GM18511 (cell line): ENCODE measurements at regions not wholly inside any gene's neighbourhood (a gene's known extent, or its start where the extent isn't known, plus 50 kb on each side); places are given as distances from the start of the nearest gene placed in this dataset.

ENCODE experiments used
- ATAC-seq: cut with Tn5 transposase; IDR thresholded peaks from one replicate; pipeline ENCODE4 v1.9.1; 2021; ENCODE audit warnings: mild to moderate bottlenecking, moderate library complexity; ENCODE audit not compliant: unreplicated experiment

DNA sequence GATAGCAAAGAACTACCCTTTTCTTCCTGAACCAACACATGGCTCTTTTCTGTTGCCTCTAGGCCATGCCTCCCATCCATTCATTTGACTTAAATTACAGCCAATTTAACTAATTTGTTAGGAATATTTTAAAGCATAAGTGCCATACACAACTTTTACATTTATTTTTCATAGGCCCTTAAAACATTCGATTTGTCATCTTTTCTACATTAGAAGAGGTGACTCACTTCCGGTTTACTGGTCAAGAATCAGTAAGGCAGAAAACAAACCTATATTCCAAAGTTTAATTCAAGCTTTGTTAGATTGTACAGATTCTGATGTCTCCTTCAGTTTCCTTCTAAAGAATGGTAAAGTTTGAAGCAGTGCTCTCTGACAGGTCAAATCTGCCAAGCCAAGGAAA lies 344.3 kb downstream of the SAMD5 start:
- no peak for ATAC-seq

GRCh38 chr6:147853574-147853973 lies 345.1 kb downstream of the SAMD5 start:
- ATAC-seq: no peak

DNA sequence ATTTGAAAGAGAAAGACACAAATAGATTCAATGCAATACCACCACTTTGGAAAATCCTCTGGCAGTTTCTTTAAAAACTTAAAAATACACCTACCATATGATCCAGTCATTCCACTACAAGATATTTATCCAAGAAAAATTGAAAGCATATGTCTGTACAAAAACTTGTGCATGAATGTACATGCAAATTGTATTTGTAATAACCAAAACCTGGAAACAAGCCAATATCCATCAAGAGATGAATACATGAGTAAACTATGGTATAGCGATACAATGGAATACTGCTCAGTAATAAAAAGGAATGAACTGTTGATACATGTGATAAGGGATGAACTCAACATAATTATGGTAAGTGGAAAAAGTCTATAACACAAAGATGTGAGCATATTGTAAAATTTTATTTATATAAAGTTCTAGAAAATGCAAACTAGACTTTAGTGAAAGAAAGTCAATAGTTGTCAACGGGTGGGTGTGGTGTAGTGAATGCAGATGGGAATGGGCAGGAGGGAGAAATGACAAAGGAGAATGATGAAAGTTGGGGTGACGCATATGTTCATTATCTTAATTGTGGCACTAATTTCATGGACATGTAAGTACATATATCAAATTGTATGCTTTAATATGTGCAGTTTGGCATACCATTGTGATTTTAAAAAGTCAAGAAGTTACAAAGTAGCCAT lies 347.5 kb downstream of the SAMD5 start:
- no peak for ATAC-seq

GRCh38 chr6:147856687-147857086 lies 348.2 kb downstream of the SAMD5 start:
- ATAC-seq: no peak

DNA sequence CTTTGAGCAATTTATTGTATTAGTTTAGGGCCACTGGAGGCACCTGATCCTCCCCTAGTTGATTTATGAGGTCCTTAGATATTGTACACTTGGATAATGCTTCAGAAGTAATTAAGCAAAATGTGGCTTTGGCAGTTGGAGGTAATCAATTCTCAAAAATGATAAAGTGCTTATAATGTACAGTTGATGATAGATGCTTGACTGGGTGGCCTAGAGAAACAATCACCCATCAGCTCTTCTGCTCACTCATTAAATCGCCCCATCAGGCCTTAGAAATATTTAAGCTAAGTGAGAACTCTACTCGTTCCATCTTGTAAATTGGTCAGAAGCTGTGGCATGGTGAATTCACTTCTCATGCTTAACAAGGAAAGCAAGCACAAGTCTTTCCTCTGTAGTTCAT lies 349.9 kb downstream of the SAMD5 start:
- no peak for ATAC-seq

DNA sequence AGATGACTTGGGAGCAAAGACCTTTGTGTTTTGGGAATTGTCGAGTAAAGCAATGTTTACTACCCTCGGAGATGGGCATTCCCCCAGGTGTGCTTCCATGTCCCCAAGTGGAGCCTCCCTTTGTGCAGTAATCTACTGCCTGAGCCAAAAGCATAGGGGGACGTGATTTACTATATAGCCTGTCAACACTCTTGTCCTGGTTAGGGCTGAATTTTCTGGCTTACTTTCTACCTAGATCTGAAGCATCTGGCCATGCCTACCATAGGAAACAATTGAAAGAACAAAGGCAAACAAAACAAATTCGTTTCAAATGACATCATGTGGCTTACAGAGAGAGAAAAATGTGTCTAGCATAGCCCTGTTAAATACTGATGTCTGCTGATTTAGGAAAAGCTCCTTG lies 350.6 kb downstream of the SAMD5 start:
- no peak for ATAC-seq

- ATAC-seq: no peak
Measured at GRCh38 chr6:147861696-147862095, 353.2 kb downstream of the SAMD5 start.

DNA sequence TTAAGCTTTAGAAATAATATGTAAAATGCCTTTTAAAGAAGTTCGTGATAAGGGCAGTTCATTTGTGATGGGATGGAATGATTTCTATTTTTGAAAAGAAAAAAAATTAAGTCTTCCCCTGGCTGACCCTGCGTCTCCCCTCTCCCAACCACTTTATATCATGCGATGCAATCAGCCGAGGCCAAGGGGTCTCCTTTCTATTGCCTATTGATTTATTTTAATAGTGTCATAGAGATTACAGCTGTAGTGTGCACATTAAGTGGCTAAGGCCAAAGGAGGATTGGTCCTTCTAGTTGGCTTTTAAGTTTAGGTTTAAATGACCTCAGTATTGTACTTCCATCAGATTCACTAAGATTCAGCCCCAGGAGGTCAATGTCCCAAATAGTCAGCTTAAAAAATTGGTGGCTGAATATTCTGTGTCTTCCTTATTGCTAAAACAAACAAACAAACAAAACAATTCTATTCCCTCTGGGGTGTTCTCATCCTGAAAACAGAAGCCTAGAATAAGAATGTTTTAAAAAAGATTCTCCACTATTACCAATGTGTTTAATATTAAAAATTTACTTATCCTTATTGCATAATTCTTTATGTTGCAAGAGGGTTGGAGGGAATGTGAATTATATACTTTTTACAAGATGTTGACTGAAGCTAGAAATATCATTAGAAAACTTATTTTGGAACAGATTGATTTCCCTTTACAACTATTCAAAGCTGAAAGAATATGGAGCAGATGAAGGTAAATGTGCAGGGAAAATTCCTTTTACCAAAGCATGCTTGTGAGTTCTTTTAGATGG lies 359.1 kb downstream of the SAMD5 start:
- ATAC-seq: no peak

- no peak for ATAC-seq
Measured at GRCh38 chr6:147868427-147869190, 360.1 kb downstream of the SAMD5 start.

DNA sequence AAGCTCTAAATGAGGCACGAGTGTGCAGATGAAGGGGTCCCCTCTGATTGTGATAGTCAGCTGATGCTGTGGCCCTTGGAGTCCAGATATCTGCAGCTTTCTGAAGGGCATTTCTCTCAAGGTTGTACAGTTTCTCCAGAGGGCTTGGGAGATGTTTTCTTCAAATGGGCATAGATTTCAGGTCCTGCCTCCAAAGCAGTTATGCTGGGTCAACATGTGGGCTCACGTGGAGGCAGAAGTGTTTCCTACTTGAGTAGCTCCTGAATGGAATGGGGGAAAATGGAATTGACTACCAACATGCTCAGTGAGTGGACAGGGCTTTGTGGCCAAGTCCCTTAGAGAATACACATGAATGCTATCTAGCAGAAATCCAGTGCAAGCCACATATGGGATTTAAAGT lies 360.7 kb downstream of the SAMD5 start:
- ATAC-seq: no peak

GRCh38 chr6:147869869-147870268 lies 361.4 kb downstream of the SAMD5 start:
- no peak for ATAC-seq

- no peak for ATAC-seq
Measured at GRCh38 chr6:147870506-147871110, 362.1 kb downstream of the SAMD5 start.

- ATAC-seq: no peak
Measured at GRCh38 chr6:147872002-147872401, 363.5 kb downstream of the SAMD5 start.

DNA sequence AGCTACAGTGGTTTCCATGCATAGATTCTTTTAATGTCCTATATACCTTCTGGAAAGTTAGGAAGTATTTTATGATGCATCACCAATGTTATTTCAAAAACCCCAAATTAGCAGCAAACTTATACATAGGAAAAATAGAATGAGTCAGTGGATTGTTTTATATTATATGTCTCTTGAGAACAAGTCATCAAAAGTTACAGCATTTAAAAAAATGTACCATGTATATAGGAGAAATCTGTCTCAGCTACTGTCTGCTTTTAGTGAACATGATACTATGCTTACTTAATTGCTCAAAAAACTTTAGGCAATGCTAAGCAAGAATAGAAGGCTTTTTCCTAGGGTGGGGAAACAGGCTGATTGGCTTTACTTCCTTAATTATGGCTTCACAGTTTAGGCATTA lies 365.3 kb downstream of the SAMD5 start:
- ATAC-seq: no peak

GRCh38 chr6:147874322-147874721 lies 365.8 kb downstream of the SAMD5 start:
- no peak for ATAC-seq

DNA sequence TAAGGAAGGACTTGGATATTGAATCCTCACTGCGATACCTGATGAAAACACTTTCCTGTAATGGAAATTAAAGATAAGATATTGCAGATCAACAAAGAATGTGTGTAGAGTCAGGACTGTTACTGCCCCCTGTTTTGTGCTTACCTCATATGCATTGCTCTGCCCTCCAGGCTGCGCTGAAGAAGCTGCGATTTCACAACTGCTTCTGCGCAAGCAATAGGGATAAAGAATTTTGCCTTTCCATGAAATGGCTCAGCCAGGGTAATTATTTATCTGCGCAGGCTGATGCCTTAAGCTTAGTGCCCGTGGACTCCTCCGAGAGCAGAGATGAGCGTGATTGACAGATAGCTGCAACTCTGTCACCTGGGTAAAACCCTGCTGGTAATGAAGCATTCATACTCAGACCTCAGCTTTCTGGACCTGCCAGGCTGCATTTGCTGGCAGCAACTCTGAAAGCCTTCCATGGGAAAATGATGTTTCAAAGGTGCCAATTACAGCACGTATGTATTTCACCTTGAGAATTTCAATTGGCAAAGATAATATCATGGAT lies 370.6 kb downstream of the SAMD5 start:
- no peak for ATAC-seq

- no peak for ATAC-seq
Measured at GRCh38 chr6:147881432-147881831, 372.9 kb downstream of the SAMD5 start.

GRCh38 chr6:147888374-147888773 lies 379.9 kb downstream of the SAMD5 start:
- no peak for ATAC-seq

- no peak for ATAC-seq
Measured at GRCh38 chr6:147891671-147892070, 383.2 kb downstream of the SAMD5 start.

GRCh38 chr6:147892476-147892875 lies 384.0 kb downstream of the SAMD5 start:
- ATAC-seq: no peak

DNA sequence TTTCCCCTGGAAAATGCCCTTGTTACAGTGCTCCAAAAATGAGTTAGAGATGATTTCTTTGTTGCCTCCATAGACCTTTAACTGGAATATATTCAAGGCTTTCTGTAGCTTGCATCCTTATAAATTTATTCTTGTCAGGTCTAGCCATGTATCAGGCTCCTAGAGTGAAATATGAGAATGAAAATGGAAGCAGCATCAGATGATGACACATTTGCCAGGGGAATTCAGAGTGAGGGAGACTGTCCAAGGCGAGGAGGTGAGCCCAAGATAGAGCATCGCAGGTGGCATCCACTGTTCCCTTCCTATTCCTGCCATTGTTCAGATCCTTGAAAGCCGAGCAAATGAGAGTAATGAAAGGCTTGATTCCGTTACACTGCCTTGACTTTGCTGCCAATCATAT lies 386.8 kb downstream of the SAMD5 start:
- no peak for ATAC-seq
